ENCODE measurements at regions not wholly inside any gene's neighbourhood (a gene's known extent, or its start where the extent isn't known, plus 50 kb on each side); places are given as distances from the start of the nearest gene placed in this dataset.

DNA sequence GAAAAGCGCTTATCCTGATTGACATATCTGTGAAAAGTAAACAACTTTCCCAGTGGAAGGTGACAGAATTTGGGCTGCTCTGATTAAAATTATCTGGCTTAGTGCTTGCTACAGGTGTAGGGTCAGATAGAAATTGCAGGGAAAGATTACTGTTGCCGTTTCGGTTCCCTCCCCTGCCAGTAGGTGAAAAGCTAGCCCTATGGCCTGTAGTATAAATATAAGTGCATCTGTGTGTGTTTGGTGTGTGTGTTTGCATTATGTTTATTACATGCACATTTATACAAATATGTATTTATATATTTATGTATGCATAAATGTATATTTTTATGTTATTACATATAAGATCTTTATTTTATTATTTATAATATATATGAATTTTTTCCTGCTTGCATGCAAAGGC, 72.3 kb upstream of the VOPP1 start:
- TF ChIP-seq, protein P1, sequence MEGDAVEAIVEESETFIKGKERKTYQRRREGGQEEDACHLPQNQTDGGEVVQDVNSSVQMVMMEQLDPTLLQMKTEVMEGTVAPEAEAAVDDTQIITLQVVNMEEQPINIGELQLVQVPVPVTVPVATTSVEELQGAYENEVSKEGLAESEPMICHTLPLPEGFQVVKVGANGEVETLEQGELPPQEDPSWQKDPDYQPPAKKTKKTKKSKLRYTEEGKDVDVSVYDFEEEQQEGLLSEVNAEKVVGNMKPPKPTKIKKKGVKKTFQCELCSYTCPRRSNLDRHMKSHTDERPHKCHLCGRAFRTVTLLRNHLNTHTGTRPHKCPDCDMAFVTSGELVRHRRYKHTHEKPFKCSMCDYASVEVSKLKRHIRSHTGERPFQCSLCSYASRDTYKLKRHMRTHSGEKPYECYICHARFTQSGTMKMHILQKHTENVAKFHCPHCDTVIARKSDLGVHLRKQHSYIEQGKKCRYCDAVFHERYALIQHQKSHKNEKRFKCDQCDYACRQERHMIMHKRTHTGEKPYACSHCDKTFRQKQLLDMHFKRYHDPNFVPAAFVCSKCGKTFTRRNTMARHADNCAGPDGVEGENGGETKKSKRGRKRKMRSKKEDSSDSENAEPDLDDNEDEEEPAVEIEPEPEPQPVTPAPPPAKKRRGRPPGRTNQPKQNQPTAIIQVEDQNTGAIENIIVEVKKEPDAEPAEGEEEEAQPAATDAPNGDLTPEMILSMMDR (IDR thresholded peaks at IDR 0.05), result no peak
- TF ChIP-seq POLR2A (IDR thresholded peaks at IDR 0.05), result no peak

Measured in thyroid gland (tissue), 4 donors.